ENCODE measurements at regions not wholly inside any gene's neighbourhood (a gene's known extent, or its start where the extent isn't known, plus 50 kb on each side); places are given as distances from the start of the nearest gene placed in this dataset.

- no peak overlapping the region for H3K4me2 ChIP-seq (ENCODE audit: insufficient read depth in 1 of 2, low read depth in 2 of 2, low read length in 2 of 2)
- no peak overlapping the region for H3K4ac ChIP-seq (replicated peaks; ENCODE audit: insufficient read length, low read depth, low read length)
- H4K5ac ChIP-seq (ENCODE audit: insufficient read length, low read depth, low read length): no peak overlapping the region
- H3K4me1 ChIP-seq (replicated peaks in 1 of 4; ENCODE audit: control insufficient read depth in 3 of 4, insufficient read depth in 4 of 4, low read length in 3 of 4): no peaks in the 10 kb centered on the region
- no peak overlapping the region for H3K18ac ChIP-seq (ENCODE audit: extremely low read depth, low read length)
- no peak overlapping the region for H3K4me3 ChIP-seq (ENCODE audit: extremely low read depth in 1 of 4, insufficient read depth in 2 of 4, low read depth in 3 of 4, low read length in 4 of 4)
- no peaks in the 10 kb centered on the region for H3K79me2 ChIP-seq (ENCODE audit: control insufficient read depth in 1 of 2, insufficient read depth in 2 of 2, low read length in 2 of 2)
- no peak overlapping the region for H2AK5ac ChIP-seq (ENCODE audit: low read depth, low read length)
- ChIA-PET CTCF (ENCODE audit: partially characterized antibody) (no interaction called here), POLR2A (ENCODE audit: partially characterized antibody) (no interaction called here)
- H3K56ac ChIP-seq (replicated peaks; ENCODE audit: insufficient read length, low read depth, low read length): no peak overlapping the region
- H3K9me3 ChIP-seq (ENCODE audit: insufficient read depth in 2 of 2, low read depth in 1 of 2, low read length in 1 of 2): no peaks in the 10 kb centered on the region
- no peak overlapping the region for H4K8ac ChIP-seq (ENCODE audit: extremely low read depth, insufficient read depth, low read length)
- no peaks in the 10 kb centered on the region for H3K23me2 ChIP-seq (ENCODE audit: low read depth, low read length)
- FAIRE-seq: no peak
- no peak overlapping the region for H2BK15ac ChIP-seq (ENCODE audit: low read length)
- no peaks in the 10 kb centered on the region for H4K20me1 ChIP-seq (replicated peaks in 1 of 2; ENCODE audit: control insufficient read depth in 1 of 2, insufficient read depth in 2 of 2, low read length in 2 of 2)
- no peaks in the 10 kb centered on the region; a peak in 1 of 7 replicates for H3K27me3 ChIP-seq (replicated peaks in 1 of 4; ENCODE audit: control insufficient read depth in 3 of 4, extremely low read depth in 1 of 4, insufficient read depth in 3 of 4, low read length in 3 of 4)
- no peak overlapping the region for H3K14ac ChIP-seq (ENCODE audit: insufficient read length)
- H4K91ac ChIP-seq (replicated peaks; ENCODE audit: insufficient read length, low read length): no peak overlapping the region
- no peak overlapping the region for H3K9ac ChIP-seq (replicated peaks in 1 of 4; ENCODE audit: extremely low read depth in 1 of 4, low read depth in 3 of 4, low read length in 3 of 4)
- no peak overlapping the region for H3K27ac ChIP-seq (ENCODE audit: low read depth, low read length)
- H2AFZ ChIP-seq (ENCODE audit: low read length): no peak overlapping the region
- DNase-seq (ENCODE audit: low read depth in 1 of 2, low spot score in 2 of 2): no peak
- no peak overlapping the region for H2BK5ac ChIP-seq (ENCODE audit: low read depth, low read length)
- 94% methylated on average over 3 of the region's 3 CpGs; no CpG with 5 or more reads in 1 of the 2 experiments for WGBS, 2 experiments (ENCODE audit: extremely low coverage in 1 of 2, insufficient coverage in 1 of 2, insufficient read length in 1 of 2, insufficient replicate concordance in 2 of 2, low coverage in 1 of 2, low lambda C conversion rate in 2 of 2, missing lambda C conversion rate in 1 of 2)
- no peak overlapping the region for H2BK20ac ChIP-seq (ENCODE audit: low read length)
- TF ChIP-seq JUND (IDR thresholded peaks at IDR 0.05; ENCODE audit: low read length) (no peak), CHD1 (IDR thresholded peaks at IDR 0.05; ENCODE audit: low read depth, low read length) (no peak), KDM5A (IDR thresholded peaks at IDR 0.05; ENCODE audit: low read length) (no peak), CREB1 (IDR thresholded peaks at IDR 0.05) (no peak)
- H3K36me3 ChIP-seq (ENCODE audit: control insufficient read depth in 2 of 4, insufficient read depth in 4 of 4, low read length in 3 of 4): no peaks in the 10 kb centered on the region
- H2BK12ac ChIP-seq (ENCODE audit: low read depth, low read length): no peak overlapping the region
- no peaks in the 10 kb centered on the region for H3K79me1 ChIP-seq (ENCODE audit: low read depth, low read length)
- no peak overlapping the region for H2BK120ac ChIP-seq (replicated peaks; ENCODE audit: low read depth, low read length)
- no peak overlapping the region for H3K23ac ChIP-seq (ENCODE audit: insufficient read length)
Measured at GRCh38 chr18:54752185-54752584, 76.1 kb upstream of the RAB27B start.

Data from H1 (cell line).